Left lung (tissue), 4 donors: ENCODE measurements at regions not wholly inside any gene's neighbourhood (a gene's known extent, or its start where the extent isn't known, plus 50 kb on each side); places are given as distances from the start of the nearest gene placed in this dataset.

Source experiments
- ATAC-seq: fragments of 200-7000 bp; cut with Tn5 transposase; one replicate; pipeline ENCODE4 v1.9.1; 2020; ENCODE audit warnings: moderate library complexity
- DNase-seq, 4 donors: peaks; one replicate each; pipeline ENCODE4 v3.0.0-alpha.2; 2013 to 2020
- H3K27ac ChIP-seq, 2 donors: fragments of 200-600 bp; sonication (generic) in 1 of 2; one replicate each; pipeline versions ENCODE4 v1.5.0 to v1.8.0; 2020 to 2021
- H3K27me3 ChIP-seq, 2 donors: fragments of 200-600 bp; sonication (generic) in 1 of 2; one replicate each; pipeline versions ENCODE4 v1.5.0 to v1.8.0; 2020 to 2021
- H3K36me3 ChIP-seq, 2 donors: fragments of 200-600 bp; sonication (generic) in 1 of 2; one replicate each; pipeline versions ENCODE4 v1.5.0 to v1.8.0; 2020 to 2021
- H3K4me1 ChIP-seq, 2 donors: fragments of 200-600 bp; one replicate each; pipeline ENCODE4 v1.8.0; 2021
- H3K4me3 ChIP-seq, 2 donors: fragments of 200-600 bp; sonication (generic) in 1 of 2; one replicate each; pipeline versions ENCODE4 v1.5.0 to v1.8.0; 2020 to 2021; ENCODE audit warnings: mild to moderate bottlenecking in 1 of 2
- H3K9me3 ChIP-seq, 2 donors: fragments of 200-600 bp; sonication (generic) in 1 of 2; one replicate each; pipeline versions ENCODE4 v1.5.0 to v1.8.0; 2020 to 2021
- intact Hi-C, 2 donors: fragments of 100-400 bp; cut with DNase I; formaldehyde crosslinking; loops; one replicate each; pipeline versions ENCODE4 v1.11.2 to v1.14.2; 2022
- TF ChIP-seq, protein P1 (sequence below), 2 donors: fragments of 200-600 bp; sonication (generic) in 1 of 2; IDR thresholded peaks; one replicate each; pipeline versions ENCODE4 v1.5.0 to v1.8.0; 2021; ENCODE audit warnings: antibody characterized with exemption in 2 of 2
- donor health status: DM: no; HTN: yes; CAD: no.
- donor health status: DM: no; HTN: no; CAD: no.

DNA sequence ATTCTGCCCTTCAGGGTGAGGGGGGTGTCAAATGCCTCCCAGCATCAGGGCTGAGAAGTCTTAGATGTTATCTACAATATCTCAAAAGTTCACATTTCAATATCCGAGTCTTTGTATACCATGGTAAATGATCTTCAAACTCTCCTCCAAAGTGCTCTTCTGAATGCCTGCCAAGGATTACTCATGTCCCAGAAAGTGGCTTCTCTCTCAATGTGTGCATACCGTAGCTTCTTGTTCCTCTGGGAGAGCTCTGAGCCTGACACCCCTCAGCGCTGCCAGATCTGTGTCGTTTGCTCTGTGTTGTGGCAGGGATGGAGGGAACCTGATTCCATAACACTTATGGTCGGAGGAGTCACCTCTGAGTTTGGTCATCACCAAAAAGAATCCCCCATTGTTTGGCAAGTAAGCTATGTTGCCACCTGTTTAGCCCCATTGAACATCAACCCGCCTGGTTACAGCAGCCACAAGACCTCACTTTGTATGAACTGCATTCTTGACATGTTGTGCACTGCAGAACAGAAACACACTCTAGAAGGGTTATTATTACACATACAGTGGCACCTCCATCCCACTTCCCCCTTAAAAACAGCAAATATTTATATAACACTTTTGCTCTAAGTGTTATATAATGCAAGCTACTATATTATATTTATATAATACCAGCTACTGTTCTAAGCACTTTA, 163.1 kb upstream of the MIR17HG start:
- Histone ChIP-seq H3K27me3 (no peaks in the 10 kb centered on the region), H3K9me3 (no peaks in the 10 kb centered on the region), H3K4me3 (no peak overlapping the region), H3K36me3 (no peaks in the 10 kb centered on the region), H3K27ac (no peak overlapping the region), H3K4me1 (no peaks in the 10 kb centered on the region)
- intact Hi-C loops: no loop called here
- ATAC-seq (peak; percentile 58), DNase-seq (no peak)
- TF ChIP-seq, protein P1, sequence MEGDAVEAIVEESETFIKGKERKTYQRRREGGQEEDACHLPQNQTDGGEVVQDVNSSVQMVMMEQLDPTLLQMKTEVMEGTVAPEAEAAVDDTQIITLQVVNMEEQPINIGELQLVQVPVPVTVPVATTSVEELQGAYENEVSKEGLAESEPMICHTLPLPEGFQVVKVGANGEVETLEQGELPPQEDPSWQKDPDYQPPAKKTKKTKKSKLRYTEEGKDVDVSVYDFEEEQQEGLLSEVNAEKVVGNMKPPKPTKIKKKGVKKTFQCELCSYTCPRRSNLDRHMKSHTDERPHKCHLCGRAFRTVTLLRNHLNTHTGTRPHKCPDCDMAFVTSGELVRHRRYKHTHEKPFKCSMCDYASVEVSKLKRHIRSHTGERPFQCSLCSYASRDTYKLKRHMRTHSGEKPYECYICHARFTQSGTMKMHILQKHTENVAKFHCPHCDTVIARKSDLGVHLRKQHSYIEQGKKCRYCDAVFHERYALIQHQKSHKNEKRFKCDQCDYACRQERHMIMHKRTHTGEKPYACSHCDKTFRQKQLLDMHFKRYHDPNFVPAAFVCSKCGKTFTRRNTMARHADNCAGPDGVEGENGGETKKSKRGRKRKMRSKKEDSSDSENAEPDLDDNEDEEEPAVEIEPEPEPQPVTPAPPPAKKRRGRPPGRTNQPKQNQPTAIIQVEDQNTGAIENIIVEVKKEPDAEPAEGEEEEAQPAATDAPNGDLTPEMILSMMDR (IDR thresholded peaks at IDR 0.05): no peak

GRCh38 chr13:91185294-91185863, 162.1 kb upstream of the MIR17HG start:
- TF ChIP-seq, protein P1 (IDR thresholded peaks at IDR 0.05): peak in 1 of 2 donors; percentile 15
- Histone ChIP-seq H3K9me3 (no peaks in the 10 kb centered on the region), H3K27me3 (no peaks in the 10 kb centered on the region), H3K4me3 (no peak overlapping the region), H3K27ac (no peak overlapping the region), H3K36me3 (no peaks in the 10 kb centered on the region), H3K4me1 (no peaks in the 10 kb centered on the region)
- intact Hi-C loops: no loop called here
- peak in 1 of 4 donors; percentile 41 for DNase-seq
- ATAC-seq: peak; percentile 82

GRCh38 chr13:91187522-91187921, 160.0 kb upstream of the MIR17HG start:
- no peak for DNase-seq
- Histone ChIP-seq H3K4me1 (no peaks in the 10 kb centered on the region), H3K36me3 (no peaks in the 10 kb centered on the region), H3K27ac (no peak overlapping the region), H3K9me3 (no peaks in the 10 kb centered on the region), H3K27me3 (no peaks in the 10 kb centered on the region), H3K4me3 (no peak overlapping the region)
- no peak for ATAC-seq
- intact Hi-C loops: no loop called here
- TF ChIP-seq, protein P1 (IDR thresholded peaks at IDR 0.05): no peak

- Histone ChIP-seq H3K4me1 (no peaks in the 10 kb centered on the region), H3K27me3 (no peaks in the 10 kb centered on the region), H3K9me3 (no peaks in the 10 kb centered on the region), H3K4me3 (no peak overlapping the region), H3K27ac (no peak overlapping the region), H3K36me3 (no peaks in the 10 kb centered on the region)
- DNase-seq (no peak), ATAC-seq (no peak)
- TF ChIP-seq, protein P1 (IDR thresholded peaks at IDR 0.05): no peak
- intact Hi-C loops: no loop called here
Observed at GRCh38 chr13:91189506-91189905, 158.0 kb upstream of the MIR17HG start.

GRCh38 chr13:91193358-91193757, 154.1 kb upstream of the MIR17HG start:
- H3K27me3 ChIP-seq: no peaks in the 10 kb centered on the region
- TF ChIP-seq, protein P1 (IDR thresholded peaks at IDR 0.05): no peak
- no peak for DNase-seq
- H3K27ac ChIP-seq: no peak overlapping the region
- no peak for ATAC-seq
- intact Hi-C loops: no loop called here
- no peaks in the 10 kb centered on the region for H3K4me1 ChIP-seq
- no peak overlapping the region for H3K4me3 ChIP-seq
- H3K36me3 ChIP-seq: no peaks in the 10 kb centered on the region
- no peaks in the 10 kb centered on the region for H3K9me3 ChIP-seq
